GM18499 (cell line): ENCODE measurements at regions not wholly inside any gene's neighbourhood (a gene's known extent, or its start where the extent isn't known, plus 50 kb on each side); places are given as distances from the start of the nearest gene placed in this dataset.

Source experiments
- ATAC-seq: cut with Tn5 transposase; IDR thresholded peaks from one replicate; pipeline ENCODE4 v1.9.1; 2021; ENCODE audit warnings: moderate number of reproducible peaks; ENCODE audit not compliant: insufficient read depth, unreplicated experiment

GRCh38 chr5:143761663-143762062 lies 50.3 kb upstream of the HMHB1 start:
- no peak for ATAC-seq

DNA sequence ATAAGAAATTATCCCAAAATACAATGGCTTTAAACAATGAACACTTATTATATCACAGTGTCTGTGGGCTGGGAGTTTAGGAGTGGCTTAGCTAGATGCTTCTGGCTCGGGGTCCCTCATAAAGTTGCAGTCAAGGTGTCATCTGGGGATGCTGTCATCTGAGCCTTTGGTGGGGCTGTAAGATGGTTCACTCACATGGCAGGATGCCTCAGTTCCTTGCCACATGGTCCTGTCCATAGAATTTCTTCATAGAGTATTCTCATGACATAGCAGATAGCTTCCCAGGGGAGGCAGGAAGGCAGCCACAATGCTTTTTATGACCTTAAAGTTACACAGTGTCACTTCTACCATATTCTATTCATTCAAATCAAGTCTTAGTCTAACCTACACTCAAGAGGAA lies 51.2 kb upstream of the HMHB1 start:
- ATAC-seq: no peak

DNA sequence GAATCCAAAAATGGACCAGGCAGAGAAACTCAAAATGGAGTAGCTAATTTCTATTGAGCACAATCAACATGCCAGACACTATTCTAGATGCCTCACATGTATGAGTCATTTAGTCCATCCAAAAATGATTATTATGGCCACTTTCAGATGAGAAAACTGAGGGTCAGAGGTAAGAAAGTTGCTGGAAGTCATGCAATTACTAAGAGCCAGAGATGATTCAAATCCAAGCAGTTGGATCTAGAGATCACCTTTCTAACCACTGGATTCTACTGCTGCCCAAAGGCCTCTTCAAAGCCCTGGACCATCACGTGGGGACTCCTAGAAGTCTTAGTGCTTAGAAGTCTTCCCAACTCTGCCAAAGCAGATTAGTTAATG lies 51.8 kb upstream of the HMHB1 start:
- ATAC-seq: no peak

DNA sequence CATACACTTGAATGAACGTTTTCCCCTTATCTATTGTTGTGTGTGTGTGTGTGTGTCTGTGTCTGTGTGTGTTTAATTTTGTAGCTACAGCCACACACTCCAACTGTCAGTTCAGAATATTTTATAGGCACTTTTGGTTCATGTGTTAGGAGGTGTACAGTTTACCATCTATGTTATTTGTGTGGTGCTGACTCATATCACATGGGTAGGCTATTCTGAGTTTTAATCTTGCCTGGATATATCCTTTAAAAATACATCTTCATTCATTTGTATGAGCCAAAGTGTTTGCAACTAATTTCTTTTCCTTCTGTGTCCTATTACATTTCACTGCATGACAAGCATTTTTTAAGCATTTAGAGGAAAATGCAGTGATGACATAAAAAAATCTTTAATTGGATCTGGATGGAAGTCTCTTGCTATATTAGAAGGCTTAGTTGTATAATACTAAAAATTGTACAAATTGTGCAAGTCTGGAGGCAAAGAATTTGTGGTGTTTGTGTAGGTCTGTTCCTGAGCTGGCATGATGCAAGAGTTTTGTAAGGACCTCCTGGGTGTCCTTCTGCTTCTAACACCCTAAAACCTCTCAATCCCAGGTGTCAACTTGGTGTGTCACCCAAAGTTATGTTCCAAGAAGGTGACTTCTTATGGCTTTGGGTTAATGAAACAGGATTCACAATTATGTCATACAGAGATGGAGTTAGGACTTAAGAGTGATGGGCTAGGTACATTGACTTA lies 52.4 kb upstream of the HMHB1 start:
- no peak for ATAC-seq

- peak; percentile 68 for ATAC-seq
Observed at GRCh38 chr5:143758750-143759149, 53.2 kb upstream of the HMHB1 start.

- no peak for ATAC-seq
Observed at GRCh38 chr5:143758015-143758414, 53.9 kb upstream of the HMHB1 start.

DNA sequence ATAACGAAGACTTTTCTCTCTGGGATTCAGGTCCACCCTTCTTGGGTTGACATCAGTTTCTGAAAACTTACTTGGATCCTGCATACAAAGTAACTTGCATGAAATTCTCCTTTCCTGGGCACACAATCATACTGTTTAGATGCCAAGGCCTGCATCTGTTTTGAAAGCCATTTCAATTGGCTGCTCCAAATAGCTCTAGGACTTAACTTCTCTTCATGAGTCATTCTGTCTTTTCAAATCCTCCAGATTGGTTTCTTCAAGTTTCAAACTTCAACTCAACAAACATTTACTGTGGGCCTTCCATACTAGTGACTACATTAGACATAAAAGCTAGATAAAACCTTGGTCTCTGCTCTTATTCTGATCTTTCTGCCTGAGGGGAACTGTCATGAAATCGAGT lies 54.8 kb upstream of the HMHB1 start:
- no peak for ATAC-seq

GRCh38 chr5:143755966-143756365 lies 56.0 kb upstream of the HMHB1 start:
- no peak for ATAC-seq

DNA sequence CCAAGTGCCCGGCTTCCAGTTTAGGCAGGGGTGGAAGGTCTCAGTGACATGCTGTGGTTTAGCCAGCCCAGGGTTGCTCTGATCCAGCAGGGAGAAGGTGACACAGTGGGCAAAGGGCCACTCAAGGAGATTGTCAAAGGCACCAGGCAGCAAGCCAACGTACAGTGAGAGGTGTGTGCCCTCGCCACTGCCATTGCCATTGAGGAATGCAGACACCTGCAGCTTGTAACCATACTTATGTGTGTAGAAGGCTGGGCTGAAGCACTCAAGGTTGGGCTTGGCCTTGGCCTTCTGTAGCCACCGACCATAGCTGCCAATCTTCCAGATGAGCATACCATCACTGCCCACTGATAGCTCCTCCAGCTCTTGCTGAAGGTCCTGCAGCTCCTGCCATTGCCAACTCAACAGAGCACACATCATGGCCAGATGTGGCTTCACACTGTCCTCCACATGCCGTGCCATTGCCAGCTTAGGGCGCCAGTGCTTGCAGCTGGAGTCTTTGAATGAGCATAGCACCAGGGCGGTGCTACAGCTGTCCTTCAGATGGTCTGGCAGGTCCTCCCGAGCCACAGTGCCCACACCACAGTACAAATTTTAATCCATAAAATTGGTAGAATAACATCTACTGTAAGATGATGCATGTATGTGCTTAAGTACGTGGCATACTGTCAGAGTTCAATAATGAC lies 59.7 kb upstream of the HMHB1 start:
- no peak for ATAC-seq

- ATAC-seq: no peak
Observed at GRCh38 chr5:143751342-143751741, 60.6 kb upstream of the HMHB1 start.

- ATAC-seq: no peak
Observed at GRCh38 chr5:143749581-143750205, 62.3 kb upstream of the HMHB1 start.

DNA sequence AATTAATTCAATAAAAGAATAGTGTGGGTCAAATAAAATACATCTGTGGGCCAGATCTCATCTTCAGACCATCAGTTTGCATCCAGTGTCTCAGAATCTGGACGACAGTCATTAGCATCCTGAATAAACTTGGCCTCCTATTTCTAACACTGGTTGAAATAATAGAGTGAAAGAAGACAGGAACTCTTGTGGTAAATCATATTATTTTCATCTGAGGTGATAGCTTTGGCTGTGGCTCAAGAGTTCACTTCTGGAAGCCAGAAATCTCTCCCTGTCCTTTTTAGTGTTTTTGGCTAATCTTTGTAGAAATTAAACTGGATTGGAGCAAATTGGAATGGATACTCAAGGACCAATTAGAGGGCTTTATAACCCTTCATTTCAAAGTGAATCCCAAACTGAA lies 63.4 kb upstream of the HMHB1 start:
- ATAC-seq: no peak

DNA sequence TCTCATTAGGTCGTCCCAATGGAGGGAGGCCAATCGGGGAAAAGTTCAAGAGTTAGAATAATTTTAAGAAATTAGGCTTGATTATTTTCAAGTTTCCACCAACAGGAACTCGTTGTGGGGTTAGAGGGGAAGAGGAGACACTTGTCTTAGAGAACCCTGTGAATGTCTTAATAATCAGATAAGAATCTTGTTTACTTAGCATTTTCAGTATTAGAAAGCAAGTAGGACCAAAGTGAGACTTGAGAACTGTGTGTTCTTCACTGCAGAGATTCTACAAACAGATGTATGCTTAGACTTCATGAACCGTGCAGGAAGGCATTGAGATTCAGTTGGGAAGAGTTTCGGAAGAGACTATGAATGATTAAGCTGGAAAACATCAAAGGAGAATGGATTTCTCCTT lies 69.0 kb upstream of the HMHB1 start:
- ATAC-seq: no peak

DNA sequence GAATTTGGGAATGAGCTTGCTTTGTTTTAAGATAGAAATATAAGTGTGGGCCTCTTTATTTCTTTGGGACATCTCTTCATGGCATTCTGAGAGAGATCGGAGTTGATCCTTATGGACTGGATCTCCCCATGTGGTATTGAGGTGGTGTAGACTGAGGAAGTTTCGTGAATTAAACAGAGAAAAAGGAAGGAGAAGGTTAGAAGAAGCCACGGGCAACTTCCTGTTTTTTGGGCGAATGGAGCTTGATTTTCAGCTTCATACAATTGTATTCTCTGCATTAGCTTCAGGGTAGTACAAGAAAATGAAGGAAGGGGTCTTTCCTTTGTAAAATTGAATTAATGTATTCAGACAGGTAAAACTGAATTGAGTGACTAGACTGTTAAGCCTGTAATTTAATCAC lies 70.5 kb upstream of the HMHB1 start:
- ATAC-seq: no peak

DNA sequence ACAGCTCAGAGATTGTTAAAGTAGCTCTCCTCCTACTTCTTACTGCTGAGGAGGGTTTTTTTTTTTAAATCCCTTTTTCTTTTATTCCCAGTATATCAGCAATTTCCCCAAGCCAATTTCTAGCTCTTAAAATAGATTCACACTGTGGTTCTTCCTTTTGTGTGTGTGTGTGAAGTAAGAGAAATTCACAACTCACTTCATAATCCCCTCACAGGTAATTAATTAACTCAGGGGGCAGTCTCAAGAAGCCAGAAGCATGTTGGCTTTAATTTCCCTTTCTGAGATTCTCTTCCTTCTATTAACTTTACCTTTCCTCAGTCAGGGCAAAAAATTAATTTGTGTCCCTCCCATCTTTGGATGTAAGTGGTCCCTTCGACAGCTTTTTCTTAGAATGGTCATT lies 71.0 kb upstream of the HMHB1 start:
- no peak for ATAC-seq

GRCh38 chr5:143739746-143740145 lies 72.2 kb upstream of the HMHB1 start:
- no peak for ATAC-seq

DNA sequence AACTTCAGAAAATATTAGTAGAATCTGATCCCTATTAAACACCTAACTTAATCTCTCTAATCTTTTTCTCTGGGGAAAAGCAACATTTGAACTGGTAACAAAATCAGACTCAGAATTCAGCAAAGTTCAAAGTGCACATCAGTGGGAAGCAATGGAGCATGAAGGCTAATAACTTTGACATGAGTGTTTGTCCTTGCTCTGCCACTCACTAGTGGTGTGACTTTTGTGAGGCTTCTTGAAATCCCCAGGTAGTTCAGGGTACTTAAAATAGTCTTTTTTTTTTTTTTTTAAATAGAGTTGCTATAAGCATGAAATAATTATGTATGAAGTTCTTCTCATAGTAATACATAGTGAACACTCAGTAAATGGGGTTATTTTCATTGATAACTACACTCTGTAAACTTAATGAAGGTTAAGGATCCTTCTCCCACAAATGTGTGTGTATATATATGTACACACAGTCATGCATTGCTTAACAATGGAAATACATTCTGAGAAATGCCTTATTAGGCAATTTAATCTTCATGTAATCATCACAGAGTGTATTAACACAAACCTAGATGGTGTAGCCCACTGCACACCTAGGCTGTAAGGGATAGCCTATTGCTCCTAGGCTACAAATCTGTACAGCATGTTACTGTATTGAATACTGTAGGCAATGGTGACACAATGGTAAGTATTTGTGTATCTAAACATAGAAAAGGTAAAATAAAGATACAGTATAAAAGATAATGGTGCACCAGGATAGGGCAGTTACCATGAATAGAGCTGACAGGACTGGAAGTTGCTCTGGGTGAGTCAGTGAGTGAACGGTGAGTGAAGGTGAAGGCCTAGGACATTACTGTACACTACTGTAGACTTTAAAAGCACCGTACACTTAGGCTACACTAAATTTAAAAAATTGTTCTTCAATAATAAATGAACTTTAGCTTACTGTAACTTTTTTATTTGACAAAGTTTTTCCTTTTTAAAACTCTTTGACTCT lies 73.3 kb upstream of the HMHB1 start:
- no peak for ATAC-seq

GRCh38 chr5:143737062-143737461 lies 74.9 kb upstream of the HMHB1 start:
- ATAC-seq: no peak

DNA sequence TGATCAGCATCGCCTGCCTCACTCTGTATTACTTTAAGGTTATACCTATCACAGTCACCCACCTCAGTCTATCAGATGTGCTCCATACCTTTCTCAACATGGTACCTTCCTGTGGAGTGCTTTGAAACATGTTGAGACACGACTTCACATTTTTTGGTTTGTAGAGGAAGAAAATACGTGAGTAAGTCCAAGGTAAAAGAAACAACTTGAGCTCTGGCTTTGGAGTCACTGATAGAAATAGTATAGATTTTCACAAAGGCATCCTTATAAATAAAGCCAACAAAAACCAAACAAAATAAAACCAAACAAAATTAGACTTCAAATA lies 77.5 kb upstream of the HMHB1 start:
- ATAC-seq: no peak

- no peak for ATAC-seq
Observed at GRCh38 chr5:143733665-143734455, 78.1 kb upstream of the HMHB1 start.
